HG03139 (cell line): ENCODE measurements at regions not wholly inside any gene's neighbourhood (a gene's known extent, or its start where the extent isn't known, plus 50 kb on each side); places are given as distances from the start of the nearest gene placed in this dataset.

ENCODE experiments used
- ATAC-seq: cut with Tn5 transposase; IDR thresholded peaks from one replicate; pipeline ENCODE4 v1.9.1; 2021; ENCODE audit not compliant: unreplicated experiment

GRCh38 chr11:27216270-27217149 is 146.5 kb downstream of the CCDC34 start:
- ATAC-seq, result no peak

GRCh38 chr11:27215471-27216269 is 147.3 kb downstream of the CCDC34 start:
- no peak for ATAC-seq

GRCh38 chr11:27214713-27215112 is 148.3 kb downstream of the CCDC34 start:
- no peak for ATAC-seq

- no peak for ATAC-seq
These were observed 149.8 kb downstream of the CCDC34 start for GRCh38 chr11:27213232-27213660.

- peak; percentile 46 for ATAC-seq
These were observed 150.7 kb downstream of the CCDC34 start for GRCh38 chr11:27212248-27212780.

GRCh38 chr11:27211370-27212127 is 151.5 kb downstream of the CCDC34 start:
- ATAC-seq, result no peak

- ATAC-seq, result no peak
These were observed 152.5 kb downstream of the CCDC34 start for GRCh38 chr11:27210531-27210930.

GRCh38 chr11:27209562-27210005 is 153.4 kb downstream of the CCDC34 start:
- ATAC-seq, result no peak

GRCh38 chr11:27208846-27209245 is 154.2 kb downstream of the CCDC34 start:
- no peak for ATAC-seq

- no peak for ATAC-seq
These were observed 155.9 kb downstream of the CCDC34 start for GRCh38 chr11:27207025-27207650.

- ATAC-seq, result no peak
These were observed 157.0 kb downstream of the CCDC34 start for GRCh38 chr11:27205779-27206570.

- ATAC-seq, result no peak
These were observed 157.8 kb downstream of the CCDC34 start for GRCh38 chr11:27205250-27205649.

GRCh38 chr11:27204529-27204928 is 158.5 kb downstream of the CCDC34 start:
- ATAC-seq, result no peak

- no peak for ATAC-seq
These were observed 159.9 kb downstream of the CCDC34 start for GRCh38 chr11:27203077-27203647.

- ATAC-seq, result no peak
These were observed 161.1 kb downstream of the BBOX1 start for GRCh38 chr11:27201454-27202302.

GRCh38 chr11:27200779-27201453 is 160.3 kb downstream of the BBOX1 start:
- ATAC-seq, result no peak

GRCh38 chr11:27196203-27196897 is 155.7 kb downstream of the BBOX1 start:
- ATAC-seq, result no peak
